A172 (cell line): ENCODE measurements at regions not wholly inside any gene's neighbourhood (a gene's known extent, or its start where the extent isn't known, plus 50 kb on each side); places are given as distances from the start of the nearest gene placed in this dataset.

Experiments used
- DNase-seq: peaks from one replicate; pipeline ENCODE4 v3.0.0-alpha.2; 2015; ENCODE audit warnings: low spot score

GRCh38 chr7:54701982-54702381 is 57.0 kb downstream of the SEC61G start:
- no peak for DNase-seq

GRCh38 chr7:54699715-54700114 is 59.3 kb downstream of the SEC61G start:
- DNase-seq = no peak

- no peak for DNase-seq
These were observed 61.3 kb downstream of the SEC61G start for GRCh38 chr7:54697659-54698186.

GRCh38 chr7:54690892-54691291 is 68.1 kb downstream of the SEC61G start:
- DNase-seq = no peak

GRCh38 chr7:54690050-54690443 is 69.0 kb downstream of the SEC61G start:
- DNase-seq = no peak

- DNase-seq = no peak
These were observed 69.5 kb downstream of the SEC61G start for GRCh38 chr7:54689394-54690049.

GRCh38 chr7:54687462-54688212 is 71.4 kb downstream of the SEC61G start:
- DNase-seq = no peak

- DNase-seq = no peak
These were observed 78.5 kb downstream of the SEC61G start for GRCh38 chr7:54680377-54681005.

GRCh38 chr7:54679490-54679817 is 79.6 kb downstream of the SEC61G start:
- no peak for DNase-seq

GRCh38 chr7:54678763-54679489 is 80.1 kb downstream of the SEC61G start:
- DNase-seq = no peak

- DNase-seq = no peak
These were observed 84.1 kb downstream of the SEC61G start for GRCh38 chr7:54674891-54675290.

GRCh38 chr7:54672519-54672918 is 86.5 kb downstream of the SEC61G start:
- no peak for DNase-seq

- peak; percentile 63 for DNase-seq
These were observed 94.5 kb downstream of the SEC61G start for GRCh38 chr7:54664235-54665228.

GRCh38 chr7:54663603-54664234 is 95.3 kb downstream of the SEC61G start:
- DNase-seq = no peak

GRCh38 chr7:54663186-54663585 is 95.8 kb downstream of the SEC61G start:
- DNase-seq = no peak

GRCh38 chr7:54662701-54663100 is 96.3 kb downstream of the SEC61G start:
- DNase-seq = no peak

- DNase-seq = no peak
These were observed 105.1 kb downstream of the SEC61G start for GRCh38 chr7:54653905-54654304.

- no peak for DNase-seq
These were observed 100.9 kb downstream of the VSTM2A start for GRCh38 chr7:54643064-54643463.

GRCh38 chr7:54637712-54638396 is 95.7 kb downstream of the VSTM2A start:
- no peak for DNase-seq

GRCh38 chr7:54632696-54633095 is 90.5 kb downstream of the VSTM2A start:
- DNase-seq = no peak
